Transverse colon (tissue), 4 donors: ENCODE measurements at regions not wholly inside any gene's neighbourhood (a gene's known extent, or its start where the extent isn't known, plus 50 kb on each side); places are given as distances from the start of the nearest gene placed in this dataset.

ENCODE experiments used
- DNase-seq: peaks from one replicate; pipeline ENCODE4 v3.0.0-alpha.2; 2019
- H3K27ac ChIP-seq, 4 donors: fragments of 200-600 bp; sonication (generic); 2 replicates each; pipeline ENCODE4 v1.5.1; 2016 to 2018; ENCODE audit warnings: inconsistent platforms in 4 of 4
- H3K27me3 ChIP-seq: fragments of 200-600 bp; sonication (generic); 2 replicates; pipeline ENCODE4 v1.5.1; 2017; ENCODE audit warnings: inconsistent platforms
- H3K36me3 ChIP-seq, 4 donors: fragments of 200-600 bp; sonication (generic); 2 replicates each; pipeline ENCODE4 v1.5.1; 2017 to 2019; ENCODE audit warnings: inconsistent platforms in 4 of 4
- H3K4me1 ChIP-seq, 4 donors: fragments of 200-600 bp; sonication (generic); 2 replicates each; pipeline ENCODE4 v1.5.1; 2017 to 2020; ENCODE audit warnings: inconsistent platforms in 4 of 4
- H3K4me3 ChIP-seq, 4 donors: fragments of 200-600 bp; sonication (generic); 1 replicate in 1 of 4; 2 replicates in 3 of 4; pipeline versions ENCODE4 v1.5.1 to v1.6.1; 2017 to 2019; ENCODE audit warnings: inconsistent platforms in 4 of 4
- H3K9me3 ChIP-seq, 2 donors: fragments of 200-600 bp; sonication (generic); 2 replicates each; pipeline ENCODE4 v1.5.1; 2017 to 2019; ENCODE audit warnings: inconsistent platforms in 2 of 2
- CTCF ChIP-seq, 5 experiments: fragments of 200-600 bp in 3 of 5; fragments of 450-650 bp in 2 of 5; sonication (generic) in 3 of 5; IDR thresholded peaks; 1 replicate in 2 of 5; 2 replicates in 3 of 5; pipeline ENCODE4 v1.5.1; 2016 to 2017; ENCODE audit warnings: antibody characterized with exemption in 5 of 5, inconsistent platforms in 3 of 5, mild to moderate bottlenecking in 2 of 5, moderate library complexity in 1 of 5
- EP300 ChIP-seq: sonication (generic); formaldehyde crosslinking; IDR thresholded peaks from one replicate; pipeline ENCODE4 v1.6.1; 2017; ENCODE audit warnings: antibody characterized with exemption, low read depth
- POLR2A ChIP-seq: fragments of 450-650 bp; IDR thresholded peaks from one replicate; pipeline ENCODE4 v1.6.1; 2016; ENCODE audit warnings: antibody characterized with exemption, mild to moderate bottlenecking, moderate library complexity
- POLR2AphosphoS5 ChIP-seq, 3 donors: sonication (generic); formaldehyde crosslinking; IDR thresholded peaks; one replicate each; pipeline ENCODE4 v1.6.1; 2016; ENCODE audit warnings: antibody characterized with exemption in 3 of 3
- WGBS, 2 donors: methylation state at CpG; one replicate each; pipeline ENCODE4 v1.1.5; 2018; ENCODE audit warnings: low coverage in 1 of 2; 5-methylcytosine and 5-hydroxymethylcytosine counted together
- in situ Hi-C, 4 donors: fragments of 200-750 bp; cut with MboI; loops; one replicate each; pipeline versions ENCODE4 v1.15.0 to v1.15.1; 2017; ENCODE audit warnings: low sequenced_read_pairs in 3 of 4, low pct_ligation_motif_present in 1 of 4, low pct_unique_long_range_greater_than_20kb in 1 of 4
- intact Hi-C: fragments of 100-400 bp; cut with DNase I; formaldehyde crosslinking; loops from one replicate; pipeline ENCODE4 v1.15.1; 2023; ENCODE audit warnings: low total_unique reads

- TF ChIP-seq POLR2A (no peak), CTCF (IDR thresholded peaks at IDR 0.05) (peak; percentile 27 to 50 (median 42)), EP300 (no peak), POLR2AphosphoS5 (IDR thresholded peaks at IDR 0.05) (no peak)
- H3K4me1 ChIP-seq, result no peaks in the 10 kb centered on the region
- no peak overlapping the region for H3K4me3 ChIP-seq
- WGBS, 2 donors, result 58 to 60% methylated on average over 3 of the region's 3 CpGs
- H3K27me3 ChIP-seq, result no peaks in the 10 kb centered on the region
- H3K36me3 ChIP-seq, result no peaks in the 10 kb centered on the region
- intact Hi-C loops (loop anchor here (10.0 kb wide), 1 partner anchor 511 kb away; the partner anchor contains the start of gene GNG12), in situ Hi-C loops (loop anchor here in 3 of 4 donors (25.0 kb wide), 3 partner anchors 484 to 809 kb away; partner anchors contain the start of gene GNG12 (in 1 of the 3))
- no peak for DNase-seq
- no peak overlapping the region for H3K27ac ChIP-seq
- no peaks in the 10 kb centered on the region for H3K9me3 ChIP-seq
Observed at GRCh38 chr1:68346188-68346808, 103.5 kb downstream of the RPE65 start.

GRCh38 chr1:68344208-68344607, 105.5 kb downstream of the RPE65 start:
- Histone ChIP-seq H3K4me3 (no peak overlapping the region), H3K9me3 (no peaks in the 10 kb centered on the region), H3K27ac (no peak overlapping the region), H3K36me3 (no peaks in the 10 kb centered on the region), H3K27me3 (no peaks in the 10 kb centered on the region), H3K4me1 (no peaks in the 10 kb centered on the region)
- no peak for TF ChIP-seq POLR2AphosphoS5 (IDR thresholded peaks at IDR 0.05)
- TF ChIP-seq POLR2A, result no peak
- no peak for TF ChIP-seq EP300
- no peak for TF ChIP-seq CTCF (IDR thresholded peaks at IDR 0.05)
- 76 to 79% methylated on average over 4 of the region's 4 CpGs for WGBS, 2 donors
- DNase-seq, result no peak
- in situ Hi-C loops (loop anchor here (5.0 to 25.0 kb wide), 4 partner anchors 222 to 807 kb away; partner anchors contain the start of gene GNG12 (in 1 of the 4)), intact Hi-C loops (loop anchor here (10.0 kb wide), 1 partner anchor 509 kb away; the partner anchor contains the start of gene GNG12)

- Histone ChIP-seq H3K4me1 (no peaks in the 10 kb centered on the region), H3K4me3 (no peak overlapping the region), H3K27me3 (no peaks in the 10 kb centered on the region), H3K9me3 (no peaks in the 10 kb centered on the region), H3K36me3 (no peaks in the 10 kb centered on the region), H3K27ac (no peak overlapping the region)
- in situ Hi-C loops, result loop anchor here (5.0 to 25.0 kb wide), 4 partner anchors 219 to 804 kb away; partner anchors contain the start of gene GNG12 (in 1 of the 4)
- intact Hi-C loops, result loop anchor here (10.0 kb wide), 1 partner anchor 506 kb away; the partner anchor contains the start of gene GNG12
- DNase-seq, result no peak
- TF ChIP-seq EP300 (no peak), POLR2A (no peak), CTCF (IDR thresholded peaks at IDR 0.05) (no peak), POLR2AphosphoS5 (IDR thresholded peaks at IDR 0.05) (no peak)
- WGBS, 2 donors, result 63 to 73% methylated on average over 1 to 5 of the region's 5 CpGs
Observed at GRCh38 chr1:68340951-68341350, 108.6 kb upstream of the WLS start.

GRCh38 chr1:68339505-68339904, 107.2 kb upstream of the WLS start:
- in situ Hi-C loops (loop anchor here in 3 of 4 donors (10.0 to 25.0 kb wide), 5 partner anchors 215 to 802 kb away; partner anchors contain the start of gene GNG12 (in 1 of the 3)), intact Hi-C loops (no loop called here)
- Histone ChIP-seq H3K4me3 (no peak overlapping the region), H3K9me3 (no peaks in the 10 kb centered on the region), H3K4me1 (no peaks in the 10 kb centered on the region), H3K27ac (no peak overlapping the region), H3K27me3 (no peaks in the 10 kb centered on the region), H3K36me3 (no peaks in the 10 kb centered on the region)
- TF ChIP-seq EP300 (no peak), CTCF (IDR thresholded peaks at IDR 0.05) (no peak), POLR2AphosphoS5 (IDR thresholded peaks at IDR 0.05) (no peak), POLR2A (no peak)
- no peak for DNase-seq
